Endothelial cell of umbilical vein (primary cell): ENCODE measurements at regions not wholly inside any gene's neighbourhood (a gene's known extent, or its start where the extent isn't known, plus 50 kb on each side); places are given as distances from the start of the nearest gene placed in this dataset.

Experiments
- BruUV-seq: library from RNA; stranded (reverse); fragments of 400-500 nt; replicated peaks from 2 replicates; lab custom pipeline; 2021; lab: Mats Ljungman, UMichigan
- CTCF ChIA-PET: fragments of 300-600, 350-600 bp; sonication (Branson Sonifier 250); formaldehyde crosslinking; loops from one replicate; lab custom pipeline; 2021; ENCODE audit warnings: antibody characterized with exemption, inconsistent platforms; lab: Charles Lee
- POLR2A ChIA-PET: fragments of 300-600, 350-600 bp; sonication (Branson Sonifier 250); formaldehyde crosslinking; loops from one replicate; lab custom pipeline; 2021; ENCODE audit warnings: antibody characterized with exemption, inconsistent platforms; lab: Charles Lee
- DNase-seq: peaks from one replicate; pipeline ENCODE4 v3.0.0-alpha.2; 2011; ENCODE audit warnings: low read depth, low spot score
- FAIRE-seq: peaks from 2 replicates; lab custom pipeline; 2011; peaks lifted over from hg19 to GRCh38; lab: Jason Lieb, UNC
- H2AFZ ChIP-seq: 2 replicates; pipeline ENCODE4 v1.6.0; 2012; ENCODE audit warnings: low read depth, low read length, control low read depth, inconsistent platforms
- H3K27ac ChIP-seq: 2 replicates; pipeline ENCODE4 v1.5.1; 2011; ENCODE audit warnings: low read depth, mild to moderate bottlenecking, control low read depth, low read length, moderate library complexity; ENCODE audit not compliant: insufficient read depth
- H3K27me3 ChIP-seq, 2 experiments: 2 replicates each; pipeline versions ENCODE4 v1.6.0 to v1.6.1; 2011; ENCODE audit warnings: low read length in 2 of 2, mixed read lengths in 1 of 2; ENCODE audit not compliant: control insufficient read depth in 2 of 2, insufficient read depth in 2 of 2
- H3K36me3 ChIP-seq, 2 experiments: 2 replicates in 1 of 2; 3 replicates in 1 of 2; pipeline ENCODE4 v1.5.1; 2011; ENCODE audit warnings: low read length in 2 of 2, mild to moderate bottlenecking in 1 of 2, moderate library complexity in 1 of 2; ENCODE audit not compliant: control insufficient read depth in 2 of 2, insufficient read depth in 2 of 2; ENCODE audit errors: extremely low read depth in 1 of 2
- H3K4me1 ChIP-seq: 3 replicates; pipeline ENCODE4 v1.5.1; 2011; ENCODE audit warnings: mild to moderate bottlenecking, low read length; ENCODE audit not compliant: control insufficient read depth, insufficient read depth; ENCODE audit errors: extremely low read depth
- H3K4me2 ChIP-seq: 2 replicates; pipeline ENCODE4 v1.6.1; 2011; ENCODE audit warnings: low read length, control low read depth, mixed read lengths; ENCODE audit not compliant: insufficient read depth
- H3K4me3 ChIP-seq, 3 experiments: fragments of 200-600 bp in 1 of 3; sonication (generic), shearing (Covaris generic) in 1 of 3; replicated peaks in 1 of 3; 2 replicates each; pipeline ENCODE4 v1.5.1; 2011 to 2016; ENCODE audit warnings: control low read depth in 3 of 3, low read length in 3 of 3, mild to moderate bottlenecking in 2 of 3, inconsistent platforms in 1 of 3, low read depth in 1 of 3, moderate library complexity in 1 of 3; ENCODE audit not compliant: insufficient read depth in 1 of 3
- H3K79me2 ChIP-seq: 2 replicates; pipeline ENCODE4 v1.6.0; 2012; ENCODE audit warnings: low read length, inconsistent platforms; ENCODE audit not compliant: control insufficient read depth, insufficient read depth
- H3K9ac ChIP-seq: replicated peaks from 2 replicates; pipeline ENCODE3; 2011; ENCODE audit warnings: low read length, control low read depth; ENCODE audit not compliant: insufficient read depth; ENCODE audit errors: extremely low read depth
- H3K9me1 ChIP-seq: replicated peaks from 3 replicates; pipeline ENCODE4 v1.6.0; 2011; ENCODE audit warnings: mild to moderate bottlenecking, low read length; ENCODE audit not compliant: control insufficient read depth, insufficient read depth; ENCODE audit errors: extremely low read depth
- H3K9me3 ChIP-seq: replicated peaks from 2 replicates; pipeline ENCODE4 v1.5.1; 2012; ENCODE audit warnings: low read length, inconsistent platforms; ENCODE audit not compliant: control insufficient read depth, insufficient read depth
- H4K20me1 ChIP-seq: replicated peaks from 2 replicates; pipeline ENCODE3; 2011; ENCODE audit warnings: mild to moderate bottlenecking, low read length; ENCODE audit not compliant: control insufficient read depth, insufficient read depth; ENCODE audit errors: extremely low read depth
- EZH2 ChIP-seq: IDR thresholded peaks from 2 replicates; pipeline ENCODE4 v1.6.1; 2012; ENCODE audit warnings: borderline replicate concordance, low read depth, mild to moderate bottlenecking, moderate library complexity, low read length, inconsistent platforms; ENCODE audit not compliant: severe bottlenecking
- GATA2 ChIP-seq: IDR thresholded peaks from 2 replicates; pipeline ENCODE4 v1.7.0; 2011; ENCODE audit warnings: low read depth, mild to moderate bottlenecking, moderate library complexity, mixed read lengths, low read length; ENCODE audit not compliant: insufficient read length, insufficient read depth
- MYC ChIP-seq: IDR thresholded peaks from one replicate; pipeline ENCODE4 v1.6.1; 2011; ENCODE audit warnings: mild to moderate bottlenecking, low read depth, low read length
- POLR2A ChIP-seq: IDR thresholded peaks from 2 replicates; pipeline ENCODE4 v1.6.1; 2012; ENCODE audit warnings: low read depth, mild to moderate bottlenecking, control low read depth, low read length
- POLR2AphosphoS5 ChIP-seq: IDR thresholded peaks from 2 replicates; pipeline ENCODE4 v1.6.1; 2012; ENCODE audit warnings: low read depth, mild to moderate bottlenecking, control low read depth, low read length, moderate library complexity; ENCODE audit not compliant: insufficient read depth
- dilution Hi-C: fragments of 300-500 bp; cut with MboI; formaldehyde crosslinking; loops from one replicate; pipeline ENCODE4 v1.15.0; 2019; ENCODE audit warnings: low sequenced_read_pairs; ENCODE audit not compliant: extremely low pct_ligation_motif_present
- intact Hi-C: fragments of 100-400 bp; cut with micrococcal nuclease; formaldehyde crosslinking; loops from one replicate; pipeline ENCODE4 v1.10.0; 2022
- TF ChIP-seq, protein P1 (sequence below): IDR thresholded peaks from 2 replicates; pipeline ENCODE4 v1.6.1; 2011; ENCODE audit not compliant: insufficient read depth, insufficient read length

DNA sequence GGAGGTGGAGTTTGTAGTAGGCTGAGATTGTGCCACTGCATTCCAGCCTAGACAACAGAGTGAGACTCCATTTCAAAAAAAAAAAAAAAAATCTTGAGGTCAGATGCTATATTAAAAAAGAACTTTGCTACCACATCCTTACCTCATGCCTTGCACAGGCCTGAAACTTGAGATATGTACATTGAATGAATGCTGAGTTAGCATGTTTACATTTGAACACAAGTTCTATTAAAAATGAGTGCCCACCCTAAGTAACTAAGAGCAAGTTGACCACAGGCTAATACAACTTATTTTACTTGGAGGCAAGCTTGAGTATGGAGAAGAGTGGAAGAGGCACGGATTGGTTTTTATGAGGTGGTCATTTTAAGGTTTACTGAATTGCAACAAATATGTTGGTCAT, 276.6 kb upstream of the GATB start:
- ChIA-PET POLR2A (no interaction called here), CTCF (no interaction called here)
- Histone ChIP-seq H2AFZ (no peak overlapping the region), H3K9me3 (no peaks in the 10 kb centered on the region), H3K79me2 (no peaks in the 10 kb centered on the region), H3K9ac (no peak overlapping the region), H4K20me1 (no peaks in the 10 kb centered on the region), H3K4me2 (no peak overlapping the region), H3K9me1 (no peaks in the 10 kb centered on the region), H3K36me3 (no peaks in the 10 kb centered on the region), H3K27me3 (peaks cover 0 to 2% of the 10 kb centered on the region in 2 experiments), H3K27ac (no peak overlapping the region), H3K4me3 (no peak overlapping the region), H3K4me1 (no peaks in the 10 kb centered on the region)
- FAIRE-seq = no peak
- intact Hi-C loops (no loop called here), dilution Hi-C loops (no loop called here)
- BruUV-seq = no TSS peak
- DNase-seq = no peak
- no peak for TF ChIP-seq EZH2
- no peak for TF ChIP-seq POLR2A
- no peak for TF ChIP-seq POLR2AphosphoS5
- TF ChIP-seq, protein P1, sequence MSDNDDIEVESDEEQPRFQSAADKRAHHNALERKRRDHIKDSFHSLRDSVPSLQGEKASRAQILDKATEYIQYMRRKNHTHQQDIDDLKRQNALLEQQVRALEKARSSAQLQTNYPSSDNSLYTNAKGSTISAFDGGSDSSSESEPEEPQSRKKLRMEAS = no peak

DNA sequence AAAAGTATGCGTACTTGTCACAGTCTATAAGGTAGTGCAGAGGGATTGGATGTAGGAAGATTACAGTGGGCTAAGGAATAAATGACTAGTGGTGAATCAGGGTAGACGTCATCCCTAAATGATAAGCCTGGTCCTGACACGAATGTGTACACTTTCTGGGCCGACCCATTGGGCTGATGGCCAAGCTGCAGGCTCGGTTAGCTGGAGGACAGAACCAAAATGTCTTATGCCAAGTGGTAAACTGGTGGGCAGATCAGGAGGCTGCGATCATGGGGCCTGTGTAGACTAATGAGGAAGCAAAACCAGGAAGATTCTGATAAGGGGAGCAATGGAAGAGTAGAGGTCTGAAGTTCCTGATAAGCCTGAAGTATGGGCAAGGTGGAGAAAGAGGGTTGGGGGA, 272.8 kb upstream of the GATB start:
- no peak overlapping the region for H3K4me3 ChIP-seq
- H3K9me1 ChIP-seq = no peaks in the 10 kb centered on the region
- dilution Hi-C loops (no loop called here), intact Hi-C loops (no loop called here)
- TF ChIP-seq POLR2A (no peak), MYC (no peak), GATA2 (no peak)
- peaks cover 0 to 2% of the 10 kb centered on the region in 2 experiments for H3K27me3 ChIP-seq
- H2AFZ ChIP-seq = no peak overlapping the region
- no peak for FAIRE-seq
- DNase-seq = no peak
- POLR2A ChIA-PET = no interaction called here
- H3K36me3 ChIP-seq = no peaks in the 10 kb centered on the region
- no peak overlapping the region for H3K4me2 ChIP-seq
- BruUV-seq = no TSS peak
- no peaks in the 10 kb centered on the region for H3K9me3 ChIP-seq
- CTCF ChIA-PET = no interaction called here
- H4K20me1 ChIP-seq = no peaks in the 10 kb centered on the region
- H3K79me2 ChIP-seq = no peaks in the 10 kb centered on the region
- H3K9ac ChIP-seq = no peak overlapping the region
- no peak overlapping the region for H3K27ac ChIP-seq
- no peaks in the 10 kb centered on the region for H3K4me1 ChIP-seq
